ENCODE measurements at regions not wholly inside any gene's neighbourhood (a gene's known extent, or its start where the extent isn't known, plus 50 kb on each side); places are given as distances from the start of the nearest gene placed in this dataset.

DNA sequence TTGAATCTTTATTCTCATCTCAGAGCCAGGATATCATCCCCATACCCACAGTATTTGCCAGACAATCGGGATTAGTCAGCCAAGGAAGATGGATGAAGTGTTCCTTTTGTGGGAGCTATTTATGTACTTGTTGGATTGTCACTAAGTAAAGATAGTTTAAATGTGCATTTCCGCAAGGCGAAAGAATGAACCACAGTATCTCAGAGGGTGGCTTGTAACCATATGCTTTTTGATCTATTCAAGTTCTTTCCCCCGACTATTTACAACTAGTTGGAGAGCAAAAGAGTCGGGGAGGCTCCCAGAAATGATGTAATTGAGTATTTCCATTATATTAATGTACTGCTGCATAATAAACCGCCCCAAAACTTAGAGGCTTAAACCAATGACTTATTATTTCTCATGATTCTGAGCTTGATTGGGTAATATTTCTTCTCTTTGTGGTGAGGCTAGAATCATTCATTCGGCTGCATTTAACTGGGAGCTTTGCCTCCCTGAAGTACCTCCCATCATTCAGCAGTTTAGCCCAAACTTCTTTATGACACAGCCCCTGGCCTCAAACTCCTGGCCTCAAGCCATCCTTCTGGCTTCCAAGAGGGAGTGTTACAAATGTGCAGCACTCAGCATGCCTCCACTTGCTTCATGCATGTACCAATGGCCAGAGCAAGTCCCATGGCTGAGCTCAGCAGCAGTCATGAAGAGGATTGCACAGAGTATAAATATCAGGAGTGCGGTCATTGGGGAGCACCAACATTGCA, 423.7 kb downstream of the METTL4 start (continued):
- no peak for TF ChIP-seq SP1 (IDR thresholded peaks at IDR 0.05)
- no peak for TF ChIP-seq CTCF (IDR thresholded peaks at IDR 0.05; ENCODE audit: low read depth, low read length, missing input control)
- TF ChIP-seq FOXA1 (IDR thresholded peaks at IDR 0.05) = no peak

DNA sequence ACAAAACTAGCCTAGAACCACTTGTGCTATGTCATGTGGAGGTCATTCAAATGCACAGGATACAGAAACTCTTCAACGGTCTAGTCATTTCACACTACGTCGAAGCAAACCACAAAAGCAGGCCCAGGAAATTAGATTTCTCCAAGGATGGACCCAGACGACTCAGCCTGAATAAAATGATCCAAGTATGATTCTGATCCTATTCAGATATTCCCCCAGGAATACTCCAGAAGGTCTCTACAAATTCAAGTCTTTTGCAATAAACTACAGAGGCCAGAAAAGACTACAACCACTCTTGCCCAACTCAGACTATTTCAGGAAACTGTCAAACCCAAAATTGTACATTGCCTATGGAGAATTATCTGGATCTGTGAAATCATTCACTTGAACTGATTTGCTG, 422.5 kb downstream of the METTL4 start:
- H3K9ac ChIP-seq (ENCODE audit: low read depth in 1 of 2, low read length in 2 of 2) = no peak overlapping the region
- H3K9me3 ChIP-seq (ENCODE audit: control insufficient read depth in 4 of 4, low read length in 3 of 4) = peaks cover 0 to 5% (median 0%) of the 10 kb centered on the region in 4 donors
- H3K27me3 ChIP-seq (ENCODE audit: control insufficient read depth in 4 of 4, insufficient read depth in 4 of 4, low read length in 3 of 4) = peaks cover 0 to 3% (median 0%) of the 10 kb centered on the region in 4 donors
- no peak overlapping the region for H3K27ac ChIP-seq (ENCODE audit: low read depth in 1 of 2, low read length in 2 of 2)
- H3K4me3 ChIP-seq (ENCODE audit: low read depth in 1 of 3, low read length in 3 of 3) = no peak overlapping the region
- TF ChIP-seq YY1 (IDR thresholded peaks at IDR 0.05) (no peak), FOXA2 (IDR thresholded peaks at IDR 0.05) (no peak), ZBTB33 (IDR thresholded peaks at IDR 0.05) (no peak), GABPA (IDR thresholded peaks at IDR 0.05 in 1 of 2, conservative IDR thresholded peaks at IDR 0.05 in 1 of 2) (no peak), JUND (IDR thresholded peaks at IDR 0.05) (no peak)
- TF ChIP-seq, protein P1, sequence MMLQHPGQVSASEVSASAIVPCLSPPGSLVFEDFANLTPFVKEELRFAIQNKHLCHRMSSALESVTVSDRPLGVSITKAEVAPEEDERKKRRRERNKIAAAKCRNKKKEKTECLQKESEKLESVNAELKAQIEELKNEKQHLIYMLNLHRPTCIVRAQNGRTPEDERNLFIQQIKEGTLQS (IDR thresholded peaks at IDR 0.05) = no peak
- 85% methylated on average over 4 of the region's 4 CpGs for WGBS
- H3K4me1 ChIP-seq (ENCODE audit: control insufficient read depth in 4 of 4, insufficient read depth in 4 of 4, low read length in 3 of 4) = no peaks in the 10 kb centered on the region
- no peak for DNase-seq (ENCODE audit: low spot score)
- H3K36me3 ChIP-seq (ENCODE audit: control insufficient read depth in 4 of 4, insufficient read depth in 3 of 4, low read depth in 1 of 4, low read length in 3 of 4) = no peaks in the 10 kb centered on the region

DNA sequence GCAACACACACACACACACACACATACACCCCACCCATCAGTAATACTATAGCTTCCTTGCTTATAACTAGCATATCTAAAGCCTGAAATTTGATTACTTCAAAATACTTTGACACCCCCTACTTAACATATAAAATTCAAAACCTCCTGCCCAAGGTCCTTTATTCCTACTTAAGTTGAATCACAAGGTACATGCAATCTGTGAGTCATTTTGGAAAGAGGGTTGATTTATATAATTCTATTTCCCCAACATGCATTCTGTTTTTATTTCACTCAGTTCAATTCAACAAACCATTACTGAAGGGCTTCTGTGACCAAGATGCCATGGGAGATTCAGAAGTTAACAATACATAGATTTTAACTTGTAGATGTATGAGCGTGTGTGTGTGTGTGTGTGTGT, 420.7 kb downstream of the METTL4 start:
- WGBS = 88% methylated on average over 1 of the region's 1 CpG
- TF ChIP-seq, protein P2, sequence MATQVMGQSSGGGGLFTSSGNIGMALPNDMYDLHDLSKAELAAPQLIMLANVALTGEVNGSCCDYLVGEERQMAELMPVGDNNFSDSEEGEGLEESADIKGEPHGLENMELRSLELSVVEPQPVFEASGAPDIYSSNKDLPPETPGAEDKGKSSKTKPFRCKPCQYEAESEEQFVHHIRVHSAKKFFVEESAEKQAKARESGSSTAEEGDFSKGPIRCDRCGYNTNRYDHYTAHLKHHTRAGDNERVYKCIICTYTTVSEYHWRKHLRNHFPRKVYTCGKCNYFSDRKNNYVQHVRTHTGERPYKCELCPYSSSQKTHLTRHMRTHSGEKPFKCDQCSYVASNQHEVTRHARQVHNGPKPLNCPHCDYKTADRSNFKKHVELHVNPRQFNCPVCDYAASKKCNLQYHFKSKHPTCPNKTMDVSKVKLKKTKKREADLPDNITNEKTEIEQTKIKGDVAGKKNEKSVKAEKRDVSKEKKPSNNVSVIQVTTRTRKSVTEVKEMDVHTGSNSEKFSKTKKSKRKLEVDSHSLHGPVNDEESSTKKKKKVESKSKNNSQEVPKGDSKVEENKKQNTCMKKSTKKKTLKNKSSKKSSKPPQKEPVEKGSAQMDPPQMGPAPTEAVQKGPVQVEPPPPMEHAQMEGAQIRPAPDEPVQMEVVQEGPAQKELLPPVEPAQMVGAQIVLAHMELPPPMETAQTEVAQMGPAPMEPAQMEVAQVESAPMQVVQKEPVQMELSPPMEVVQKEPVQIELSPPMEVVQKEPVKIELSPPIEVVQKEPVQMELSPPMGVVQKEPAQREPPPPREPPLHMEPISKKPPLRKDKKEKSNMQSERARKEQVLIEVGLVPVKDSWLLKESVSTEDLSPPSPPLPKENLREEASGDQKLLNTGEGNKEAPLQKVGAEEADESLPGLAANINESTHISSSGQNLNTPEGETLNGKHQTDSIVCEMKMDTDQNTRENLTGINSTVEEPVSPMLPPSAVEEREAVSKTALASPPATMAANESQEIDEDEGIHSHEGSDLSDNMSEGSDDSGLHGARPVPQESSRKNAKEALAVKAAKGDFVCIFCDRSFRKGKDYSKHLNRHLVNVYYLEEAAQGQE (IDR thresholded peaks at IDR 0.05) = no peak
- TF ChIP-seq MAX (IDR thresholded peaks at IDR 0.05) (no peak), ZBTB33 (IDR thresholded peaks at IDR 0.05) (no peak), SP1 (IDR thresholded peaks at IDR 0.05) (no peak), RXRA (IDR thresholded peaks at IDR 0.05) (no peak), YY1 (IDR thresholded peaks at IDR 0.05) (no peak), HNF4A (conservative IDR thresholded peaks at IDR 0.05) (no peak), FOXA1 (IDR thresholded peaks at IDR 0.05) (no peak), HNF4G (IDR thresholded peaks at IDR 0.05) (no peak), CTCF (IDR thresholded peaks at IDR 0.05; ENCODE audit: low read depth, low read length, missing input control) (no peak), EGR1 (IDR thresholded peaks at IDR 0.05; ENCODE audit: low read depth in 2 of 2) (no peak), GABPA (IDR thresholded peaks at IDR 0.05 in 1 of 2, conservative IDR thresholded peaks at IDR 0.05 in 1 of 2) (no peak)

More for the DNA sequence above, 420.7 kb downstream of the METTL4 start:
- Histone ChIP-seq H3K9ac (ENCODE audit: low read depth in 1 of 2, low read length in 2 of 2) (no peak overlapping the region), H3K9me3 (ENCODE audit: control insufficient read depth in 4 of 4, low read length in 3 of 4) (peaks cover 0 to 5% (median 0%) of the 10 kb centered on the region in 4 donors), H3K4me1 (ENCODE audit: control insufficient read depth in 4 of 4, insufficient read depth in 4 of 4, low read length in 3 of 4) (no peaks in the 10 kb centered on the region), H3K27me3 (ENCODE audit: control insufficient read depth in 4 of 4, insufficient read depth in 4 of 4, low read length in 3 of 4) (peaks cover 0 to 3% (median 0%) of the 10 kb centered on the region in 4 donors), H3K36me3 (ENCODE audit: control insufficient read depth in 4 of 4, insufficient read depth in 3 of 4, low read depth in 1 of 4, low read length in 3 of 4) (no peaks in the 10 kb centered on the region), H3K27ac (ENCODE audit: low read depth in 1 of 2, low read length in 2 of 2) (no peak overlapping the region), H3K4me3 (ENCODE audit: low read depth in 1 of 3, low read length in 3 of 3) (no peak overlapping the region)
- DNase-seq (ENCODE audit: low spot score) = no peak
